ENCODE measurements at regions not wholly inside any gene's neighbourhood (a gene's known extent, or its start where the extent isn't known, plus 50 kb on each side); places are given as distances from the start of the nearest gene placed in this dataset.
A peak's percentile ranks its signal among the peaks of the same experiment; 100 is the strongest.
"Not testable (repeated sequence)": the region's sequence is repeated elsewhere in the genome, so short reads cannot be mapped to it uniquely, and the experiment has no call there.

DNA sequence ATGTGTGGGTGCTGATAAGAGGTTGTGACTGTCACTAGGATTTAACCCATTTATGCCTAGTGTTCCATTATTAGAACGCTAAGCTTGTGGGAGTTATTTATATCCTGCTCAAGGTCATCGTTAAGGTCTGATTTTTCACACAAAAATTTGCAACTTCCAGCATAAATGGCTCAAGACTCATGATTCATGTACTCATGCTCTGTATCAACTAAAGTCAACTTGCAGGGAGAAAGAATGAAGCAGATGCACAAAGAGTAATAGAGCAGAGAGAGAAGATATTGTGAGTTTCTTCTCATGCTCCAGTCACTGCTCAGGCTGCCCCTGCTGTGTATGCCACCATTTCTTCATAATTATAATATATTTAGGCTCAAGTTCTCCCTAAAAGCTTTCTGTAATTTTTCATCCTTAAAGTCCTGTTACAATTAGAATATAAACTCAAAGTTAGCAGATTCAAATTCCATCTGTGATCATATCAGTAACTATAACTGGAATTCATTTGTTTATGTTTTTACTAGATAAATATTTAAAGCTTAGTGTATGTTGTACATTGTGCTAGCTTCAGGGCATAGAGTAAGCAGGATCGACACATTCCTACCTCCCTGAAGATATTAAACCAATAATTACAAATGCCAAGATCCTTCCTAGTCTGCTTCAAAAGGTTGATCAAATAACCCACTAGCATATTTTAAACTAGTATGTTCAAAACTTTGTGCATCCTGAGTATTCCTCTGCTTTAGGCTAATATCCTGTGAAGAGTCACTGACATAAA is 136.7 kb downstream of the NUDT12 start:
- no peak for DNase-seq

DNA sequence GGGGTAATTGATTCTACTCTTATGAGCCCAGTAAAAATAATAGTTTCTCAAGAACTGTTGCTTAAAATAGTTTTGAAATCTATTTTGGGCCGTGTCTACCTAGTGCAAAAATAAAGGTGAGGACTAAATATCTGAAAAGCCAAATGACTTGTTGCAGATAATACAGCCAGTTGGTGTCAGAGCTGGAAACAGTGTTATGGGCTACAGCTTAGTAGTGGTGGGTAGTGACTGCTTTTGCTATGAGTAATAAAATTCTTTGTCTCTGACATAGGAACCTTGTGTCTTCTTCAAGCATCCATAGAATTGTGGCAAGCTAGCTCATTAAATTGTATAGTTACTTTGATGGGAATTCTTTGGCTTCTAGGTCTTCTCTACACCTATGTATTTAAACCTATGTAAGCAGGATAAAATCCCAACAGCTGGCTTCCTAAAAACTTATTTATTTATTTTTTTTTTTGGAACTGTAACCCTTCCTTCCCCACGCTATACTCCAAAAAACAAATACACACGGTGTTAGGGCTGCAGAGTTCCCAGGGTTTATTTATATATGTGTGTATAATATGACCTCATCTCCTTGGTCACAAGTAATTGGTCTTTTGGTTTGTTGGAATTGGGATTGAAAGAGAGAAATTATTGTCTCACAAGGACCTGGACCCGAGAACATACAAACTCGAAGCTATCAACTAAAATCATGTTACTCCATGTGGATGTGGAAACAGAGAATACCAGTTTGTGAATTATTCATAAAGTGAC is 138.0 kb downstream of the NUDT12 start:
- DNase-seq: no peak

DNA sequence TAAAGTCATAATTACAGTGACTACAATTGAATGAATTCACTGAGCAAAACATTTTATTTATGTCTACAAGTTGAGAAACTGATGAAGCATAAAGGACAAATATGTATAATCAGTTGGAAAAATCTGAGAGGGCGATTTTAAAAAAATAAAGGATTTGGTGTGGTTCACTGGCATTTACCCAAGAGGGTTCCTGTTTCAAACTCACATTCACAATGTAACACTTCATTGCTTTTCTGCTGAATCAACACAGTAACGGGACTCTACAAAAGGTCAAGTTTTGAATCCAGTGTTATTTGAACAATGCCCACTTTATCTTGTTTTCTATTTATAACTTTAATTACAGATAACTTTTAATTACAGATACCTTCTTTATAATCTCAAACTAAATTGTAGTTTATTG is 138.6 kb downstream of the NUDT12 start:
- DNase-seq: no peak

DNA sequence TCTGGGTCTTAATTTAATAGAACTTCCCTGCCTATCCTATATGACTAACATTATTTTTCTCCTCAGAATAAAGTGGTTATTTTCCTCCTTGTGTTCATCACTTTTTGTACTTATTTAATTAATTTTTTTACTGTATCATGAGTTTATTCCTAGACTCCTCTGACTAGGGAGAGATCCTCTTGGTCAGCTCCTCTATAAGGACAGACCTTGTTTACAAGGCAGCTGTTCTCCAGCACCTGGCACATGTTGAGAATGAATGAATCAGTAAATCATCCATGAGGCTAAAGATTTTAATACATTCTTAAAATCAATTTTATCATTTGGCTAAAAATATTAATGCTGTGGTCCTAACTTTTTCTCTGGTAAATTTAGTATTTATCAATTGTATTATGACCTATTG is 139.8 kb downstream of the NUDT12 start:
- no peak for DNase-seq

DNA sequence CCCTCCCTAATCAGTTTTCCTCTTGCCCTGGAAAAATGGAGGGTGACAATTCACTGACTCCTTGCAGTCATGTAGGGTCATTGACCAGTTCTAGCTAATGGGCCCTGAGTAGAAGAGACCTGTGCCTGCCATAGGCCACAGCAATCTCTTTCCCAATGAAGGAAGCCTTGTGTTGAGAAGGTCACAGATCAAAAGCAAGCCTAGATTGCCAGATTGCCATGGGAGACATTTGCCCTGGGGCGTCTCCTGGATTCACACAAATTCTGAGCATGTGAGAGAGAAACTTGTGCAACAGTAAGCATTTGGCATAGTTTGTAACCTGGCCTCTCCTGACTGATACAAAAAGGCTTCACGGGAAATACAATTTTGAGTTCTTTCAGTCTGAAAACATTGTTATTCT is 148.0 kb downstream of the NUDT12 start:
- no peak for DNase-seq

DNA sequence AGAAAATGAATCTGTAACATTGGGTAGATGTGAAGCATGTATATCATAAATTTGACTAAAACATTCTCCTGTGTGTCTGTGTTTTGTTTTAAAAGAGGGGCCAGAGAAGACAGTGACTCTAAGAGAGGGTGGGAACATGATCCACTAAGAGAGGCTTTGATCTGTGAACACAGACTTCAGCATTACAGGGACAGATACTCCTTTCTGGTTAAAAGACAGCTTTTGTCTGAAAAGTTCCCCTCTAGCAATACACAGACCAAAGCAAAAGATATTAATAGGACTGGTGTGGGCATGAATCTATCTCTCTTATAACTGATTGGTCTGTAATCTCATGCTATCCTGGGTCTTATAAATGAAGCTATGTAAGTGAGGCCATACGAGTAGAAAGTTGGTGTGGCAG is 150.9 kb downstream of the NUDT12 start:
- DNase-seq: no peak

DNA sequence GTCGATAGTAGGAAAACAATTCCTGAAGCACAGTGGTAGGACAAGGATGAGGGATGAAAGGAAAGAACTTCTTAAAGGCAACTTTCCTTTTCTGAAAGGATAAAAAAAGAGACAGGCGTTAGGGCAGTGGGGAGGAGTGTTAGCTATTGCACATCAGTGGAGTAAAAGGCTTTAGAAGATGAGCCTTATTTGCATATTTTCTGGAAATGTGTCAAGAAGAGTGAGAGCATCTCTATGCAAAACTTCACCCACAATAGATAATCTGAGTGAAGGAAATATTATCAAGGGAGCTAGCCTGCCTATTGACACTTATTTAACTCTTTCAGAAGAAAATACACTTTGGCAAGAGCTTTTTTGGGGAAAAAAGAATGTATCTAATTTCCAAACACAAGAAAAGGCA is 151.6 kb downstream of the MACIR start:
- DNase-seq: no peak

DNA sequence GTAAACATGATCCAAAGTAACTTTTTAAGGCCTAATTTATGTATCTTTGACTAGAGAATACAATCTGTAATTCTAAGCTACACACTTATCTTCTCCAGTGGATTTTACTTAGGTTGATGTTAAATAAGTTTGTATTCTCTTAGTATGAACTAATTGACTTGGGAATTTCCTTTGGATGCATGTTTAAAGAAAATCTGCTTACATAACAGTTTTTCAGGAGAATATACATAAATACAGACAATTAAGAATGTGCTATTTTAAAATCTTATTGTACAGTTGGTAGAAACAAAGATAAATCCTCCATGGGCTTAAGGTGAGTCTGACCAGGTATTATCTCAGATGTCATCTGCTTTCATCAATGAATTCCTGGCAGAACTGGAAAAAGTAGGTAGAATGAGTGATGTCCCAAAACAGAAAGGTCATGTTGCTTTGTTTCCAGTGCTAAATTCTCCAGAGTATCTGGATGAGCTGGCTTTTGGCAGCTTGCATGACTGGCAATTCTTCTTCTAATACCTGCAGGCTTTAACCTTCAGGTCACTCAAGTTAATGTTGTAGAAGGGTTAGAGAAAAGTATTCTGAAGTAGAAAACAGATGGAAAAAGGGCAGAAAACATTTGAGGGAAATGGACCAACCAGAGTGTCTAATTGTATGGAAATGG is 150.6 kb downstream of the MACIR start:
- DNase-seq: no peak

DNA sequence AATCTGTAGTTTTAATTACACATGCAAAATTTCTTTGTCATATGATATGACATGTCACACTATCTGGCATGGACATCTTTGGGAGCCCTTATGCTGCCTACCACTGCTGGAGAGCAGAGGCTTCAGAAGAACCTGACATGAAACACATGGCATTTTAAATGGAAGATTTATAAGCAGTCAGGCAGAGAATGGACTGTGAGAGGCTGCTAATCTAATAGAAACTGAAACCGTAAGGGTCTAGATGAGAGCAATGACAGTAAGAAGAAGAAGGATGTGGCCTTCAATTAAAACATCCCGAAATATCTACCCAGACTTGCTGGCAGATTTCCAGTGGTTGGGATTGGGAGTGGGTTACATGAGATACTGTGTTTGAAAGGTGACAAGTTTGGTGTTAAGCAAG is 149.8 kb downstream of the MACIR start:
- peak; percentile 36 for DNase-seq

DNA sequence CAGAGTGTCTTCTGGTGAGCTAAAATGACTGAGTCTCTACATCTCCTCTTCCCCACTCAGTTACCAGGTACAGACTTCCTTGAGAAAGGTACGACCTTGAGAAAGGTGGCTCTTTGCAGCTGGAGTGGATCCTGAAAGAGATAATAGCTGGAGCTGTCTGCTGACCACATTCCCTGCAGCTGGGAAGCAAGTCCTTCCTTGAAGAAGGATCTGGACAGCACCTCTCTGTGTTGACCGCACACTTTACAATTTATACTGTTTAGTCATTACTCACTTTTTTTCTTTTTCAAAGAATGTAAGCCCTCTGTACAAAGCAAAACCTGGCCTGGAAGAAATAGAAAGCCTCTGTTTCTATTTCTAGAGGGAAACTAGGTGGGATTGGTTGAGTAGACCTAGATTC is 148.8 kb downstream of the MACIR start:
- DNase-seq: no peak

DNA sequence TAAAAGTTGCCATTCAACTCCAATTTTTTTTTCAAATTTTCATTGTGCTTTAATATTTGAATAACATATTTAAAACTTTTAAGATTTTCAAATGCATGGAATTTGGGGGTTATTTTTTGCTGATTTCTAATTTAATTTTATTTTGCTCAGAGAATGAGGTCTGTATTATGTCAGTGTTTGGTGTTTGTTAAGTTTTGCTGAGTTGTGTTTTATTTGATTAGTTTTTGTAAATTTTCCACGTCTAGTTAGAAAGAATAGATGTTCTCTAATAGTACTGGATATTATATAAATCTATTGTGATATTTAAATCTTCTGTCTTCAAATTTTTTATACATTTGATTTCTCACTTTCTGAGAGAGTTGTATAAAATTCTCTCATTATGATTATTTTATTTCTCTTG is 145.9 kb downstream of the MACIR start:
- no peak for DNase-seq

DNA sequence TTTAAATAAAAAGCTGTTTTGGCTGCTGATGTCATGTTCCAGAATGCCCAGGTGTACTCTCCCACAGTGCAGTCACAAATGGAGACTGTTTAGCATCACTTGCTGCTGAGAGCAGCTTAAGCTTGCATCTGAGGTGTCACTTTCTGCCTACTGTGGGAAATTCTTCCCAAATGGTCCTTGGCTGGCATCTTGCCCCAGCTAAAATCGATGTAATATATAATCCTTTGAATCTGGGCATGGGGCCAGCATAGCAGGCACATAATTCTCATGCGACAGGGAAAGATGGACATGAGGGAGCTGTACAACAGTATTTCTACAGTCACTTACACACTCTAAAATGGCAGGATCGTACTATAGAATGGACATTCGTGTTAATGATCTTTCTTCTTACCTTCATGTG is 144.3 kb downstream of the MACIR start:
- DNase-seq: peak; percentile 70

DNA sequence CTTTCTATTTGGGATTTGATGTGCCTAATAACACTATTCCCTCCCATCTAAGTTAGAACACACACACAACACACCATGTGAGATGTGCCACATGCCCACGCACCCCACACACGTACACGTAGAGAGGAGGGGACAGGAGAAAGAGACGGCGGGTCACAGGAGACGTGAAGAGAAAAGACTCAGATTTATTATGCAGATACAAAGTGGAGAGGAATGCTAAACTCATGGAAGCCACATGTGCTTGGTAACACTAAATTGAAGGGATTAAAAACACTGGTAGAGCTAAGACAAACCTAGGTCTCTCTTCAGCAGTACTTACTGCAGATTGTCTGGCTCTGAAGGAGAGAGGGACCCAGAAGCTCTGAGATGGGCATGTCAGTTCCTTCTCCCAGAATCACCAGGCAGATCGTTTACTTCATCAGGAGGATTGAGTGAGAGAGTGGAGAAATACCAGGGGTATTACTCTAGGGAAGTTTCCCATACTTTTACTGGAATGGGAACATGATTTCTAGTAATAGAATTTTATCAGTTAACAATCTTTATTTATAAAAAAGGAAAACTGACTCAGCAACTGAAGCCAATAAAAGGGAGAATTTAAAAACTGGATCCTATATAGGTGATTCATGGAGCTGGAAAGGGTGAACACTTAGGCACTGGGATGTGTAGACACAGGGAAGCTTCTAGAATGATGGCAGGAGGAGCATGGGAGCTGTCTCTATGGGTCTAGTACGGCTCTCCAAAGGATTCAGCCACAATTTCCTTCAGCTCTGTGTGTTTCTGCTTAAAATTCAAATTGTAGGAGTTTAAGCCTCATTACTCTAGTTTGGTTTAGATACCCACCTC is 139.4 kb downstream of the MACIR start:
- DNase-seq: no peak

DNA sequence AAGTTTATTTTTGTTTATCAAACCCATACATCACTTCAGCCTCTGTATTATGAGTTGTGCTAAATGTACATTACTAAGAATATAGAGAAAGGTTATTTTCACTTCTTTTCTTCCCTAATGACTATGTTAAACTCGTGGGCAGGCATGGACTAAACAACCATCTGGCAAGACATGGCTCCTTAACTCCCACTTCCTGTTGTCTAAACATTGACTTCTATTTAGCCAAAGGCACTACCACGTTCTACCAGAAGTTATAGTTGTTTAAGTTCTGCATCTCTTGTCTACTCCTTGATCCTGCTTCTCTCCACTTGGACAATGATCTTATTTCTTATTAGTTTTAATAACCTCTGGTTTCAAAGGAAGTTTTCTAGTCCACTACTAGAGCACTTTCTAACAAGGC is 136.1 kb downstream of the MACIR start:
- DNase-seq: no peak

DNA sequence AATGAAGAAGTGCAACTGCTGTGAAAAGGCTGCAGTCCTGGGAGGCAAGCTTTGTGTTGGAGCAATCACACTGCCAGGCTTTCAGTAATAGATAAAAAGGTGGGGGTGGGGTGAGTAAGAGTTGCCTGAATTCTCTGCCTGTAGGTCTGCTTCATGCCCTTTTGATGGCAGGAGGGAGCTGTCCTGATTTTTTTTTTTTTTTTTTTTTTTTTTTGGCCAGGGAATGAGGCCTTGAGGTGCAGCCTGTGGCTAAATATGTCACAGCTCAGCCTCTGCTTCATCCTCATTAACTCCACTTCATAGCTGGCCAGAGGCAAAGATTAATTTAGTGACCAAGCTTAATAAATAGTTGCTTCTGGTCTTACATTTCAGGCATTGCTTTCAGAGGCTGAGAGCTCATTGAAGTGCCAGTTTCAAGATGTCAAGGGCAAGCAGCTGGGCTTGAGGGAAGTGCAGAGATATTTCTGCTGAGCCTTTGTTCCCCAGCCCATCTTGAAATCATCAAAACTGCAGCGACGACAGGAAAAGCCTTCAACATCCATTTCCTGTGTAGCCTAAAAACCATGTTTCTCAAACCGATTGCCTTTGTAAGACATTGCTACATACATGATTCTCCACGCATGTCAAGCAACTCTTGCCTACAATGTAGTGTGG is 134.7 kb downstream of the MACIR start:
- no peak for DNase-seq

DNA sequence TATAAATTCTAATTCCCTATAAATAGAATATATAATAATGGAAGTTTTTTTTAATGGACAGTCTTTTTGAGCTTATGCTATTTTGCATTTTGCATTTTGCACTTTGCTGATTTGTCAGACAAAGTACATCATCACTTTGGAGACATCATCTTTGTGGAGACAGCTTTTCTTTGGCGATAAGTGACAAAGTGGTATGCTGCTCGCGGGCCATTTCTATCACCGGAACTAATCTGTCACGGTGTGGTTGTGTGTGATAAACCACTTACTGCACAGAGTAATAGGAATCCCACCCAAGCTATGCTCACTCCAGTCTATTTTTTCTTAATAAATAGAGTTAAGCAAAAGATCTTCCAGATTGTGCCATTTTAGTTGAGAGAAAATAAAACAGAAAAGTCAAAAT is 133.1 kb downstream of the MACIR start:
- no peak for DNase-seq

DNA sequence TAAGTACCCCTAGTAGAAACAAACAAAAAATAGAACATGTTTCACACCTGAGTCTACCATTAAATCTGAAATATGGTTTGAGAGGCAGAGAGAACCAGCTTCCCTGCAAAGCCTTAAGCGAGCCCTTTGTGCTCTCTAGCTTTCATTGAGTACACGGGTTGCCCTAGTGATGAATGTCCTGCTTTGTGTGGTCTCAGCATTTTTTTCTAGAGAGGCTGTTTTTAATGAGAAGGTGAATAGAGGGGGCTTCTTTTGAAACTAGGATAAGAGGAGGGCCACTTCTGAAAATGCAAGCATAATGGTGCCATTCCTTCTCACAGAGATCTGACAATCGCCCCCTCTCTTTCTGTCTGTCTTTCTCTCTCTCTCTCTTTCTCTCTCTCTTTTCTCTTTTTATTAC is 131.3 kb downstream of the MACIR start:
- DNase-seq: no peak

DNA sequence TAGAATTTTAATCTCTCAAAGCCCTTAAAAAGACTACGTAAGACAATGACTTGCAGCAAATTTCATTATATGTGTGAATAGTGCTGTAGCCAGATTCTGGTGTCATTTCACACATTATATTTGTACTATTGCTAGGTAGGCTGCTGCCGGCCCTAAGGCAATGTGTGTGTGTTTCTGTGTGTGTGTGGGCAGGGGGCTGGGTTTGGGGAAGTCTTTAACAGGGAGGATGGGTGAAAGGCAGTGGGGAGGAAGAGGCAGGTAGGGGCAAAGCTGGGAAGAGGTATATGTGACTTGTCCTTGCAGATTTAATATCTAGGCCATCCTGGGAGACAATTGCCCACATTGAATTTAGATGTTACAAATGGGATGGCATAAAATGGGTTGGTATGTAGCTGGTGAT is 130.8 kb downstream of the MACIR start:
- no peak for DNase-seq

DNA sequence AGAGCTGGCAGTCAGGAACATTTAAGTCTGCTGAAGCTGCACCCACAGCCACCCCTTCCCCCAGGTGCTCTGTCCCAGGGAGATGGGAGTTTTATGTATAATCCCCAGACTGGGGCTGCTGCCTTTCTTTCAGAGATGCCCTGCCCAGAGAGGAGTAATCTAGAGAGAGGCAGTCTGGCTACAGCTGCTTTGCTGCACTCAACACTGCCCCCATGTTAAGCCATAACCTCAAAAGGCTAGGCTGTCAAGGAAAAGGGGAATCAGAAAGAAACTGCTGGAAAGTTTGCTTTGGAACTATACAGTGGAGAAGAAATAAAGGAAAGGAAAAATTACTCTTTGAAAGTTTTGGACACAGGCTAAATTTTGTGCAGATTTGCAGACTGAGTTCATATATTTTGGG is 127.2 kb downstream of the MACIR start:
- no peak for DNase-seq

DNA sequence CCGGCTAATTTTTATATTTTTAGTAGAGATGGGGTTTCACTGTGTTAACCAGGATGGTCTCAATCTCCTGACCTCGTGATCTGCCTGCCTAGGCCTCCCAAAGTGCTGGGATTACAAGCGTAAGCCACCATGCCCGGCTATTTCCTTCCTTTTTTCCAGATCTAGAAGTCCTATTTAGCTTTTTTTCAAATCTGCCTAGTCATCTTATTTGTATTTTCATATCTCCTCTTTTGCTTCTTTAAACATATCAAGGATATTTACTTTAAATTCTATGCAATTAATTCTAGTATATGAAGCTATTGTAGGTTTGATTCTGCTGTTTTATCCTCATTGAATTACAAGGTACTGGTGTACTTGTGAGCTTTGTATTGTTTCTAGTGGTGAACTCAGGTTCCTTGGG is 119.1 kb downstream of the MACIR start:
- DNase-seq: not testable (repeated sequence)

DNA sequence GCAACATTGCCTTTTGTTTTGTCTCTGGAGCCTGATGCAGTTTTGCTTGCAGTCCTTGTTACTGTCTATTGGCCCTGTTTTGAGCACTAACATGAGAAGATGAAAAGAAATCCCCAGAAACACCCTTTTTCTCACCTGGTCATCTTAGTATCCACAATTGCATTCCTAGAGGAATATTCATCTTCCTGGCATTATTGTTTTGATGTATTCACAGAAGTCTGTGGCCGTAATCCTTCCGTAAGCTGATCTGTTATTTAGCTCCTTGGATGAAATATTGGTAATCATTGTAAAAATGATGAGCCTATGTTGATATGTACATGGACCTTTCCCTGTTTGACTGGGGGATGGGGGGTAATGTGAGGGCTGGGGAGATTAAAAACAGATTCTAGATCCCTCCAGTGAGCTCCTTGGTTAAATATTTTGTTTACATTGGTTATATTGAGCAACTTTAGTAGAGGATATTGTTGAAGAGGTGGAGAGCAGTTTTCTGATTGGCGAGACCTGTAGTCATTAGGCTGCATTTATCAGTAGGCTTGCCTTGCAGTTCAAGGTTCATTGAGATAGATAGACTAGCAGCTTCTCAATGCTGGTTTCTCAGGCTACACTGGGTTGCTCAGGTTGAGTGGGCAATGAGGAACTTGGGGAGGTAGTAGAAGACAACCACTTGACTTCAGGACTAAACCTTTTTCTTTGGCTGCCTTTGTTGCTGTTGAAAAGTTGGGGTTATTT is 117.5 kb downstream of the MACIR start:
- no peak for DNase-seq

DNA sequence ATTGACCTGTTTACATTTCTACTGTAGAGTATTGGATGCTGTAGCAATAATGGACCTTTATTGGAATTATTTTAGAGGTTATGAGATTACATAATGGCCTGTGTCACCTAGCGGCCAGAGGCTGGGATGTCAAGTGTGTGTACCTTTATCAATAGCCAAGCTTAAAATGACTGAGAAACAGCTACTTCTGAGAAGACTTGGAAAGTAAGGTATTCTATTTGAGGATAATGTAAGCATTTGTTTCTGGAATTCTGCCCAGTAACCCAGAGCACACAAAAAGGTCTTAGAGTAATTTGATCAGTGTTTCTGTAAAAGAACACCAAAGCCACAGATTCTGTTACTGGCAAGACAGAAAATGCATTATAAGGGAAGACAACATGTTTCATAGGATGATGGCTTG is 116.8 kb downstream of the MACIR start:
- no peak for DNase-seq

All from NCI-H524 treated with DMSO at 0.1 percent for 48 hours (cell line).